Duodenal mucosa (tissue), 2 donors: ENCODE measurements at regions not wholly inside any gene's neighbourhood (a gene's known extent, or its start where the extent isn't known, plus 50 kb on each side); places are given as distances from the start of the nearest gene placed in this dataset.

Experiments
- H3K27ac ChIP-seq: one replicate; pipeline ENCODE4 v1.7.0; 2013; ENCODE audit warnings: low read depth, low read length
- H3K27me3 ChIP-seq, 2 donors: one replicate each; pipeline ENCODE4 v1.7.0; 2013; ENCODE audit warnings: low read length in 2 of 2, control low read depth in 1 of 2; ENCODE audit not compliant: insufficient read depth in 2 of 2, control insufficient read depth in 1 of 2
- H3K36me3 ChIP-seq, 2 donors: one replicate each; pipeline ENCODE4 v1.7.0; 2013; ENCODE audit warnings: low read length in 2 of 2, control low read depth in 1 of 2; ENCODE audit not compliant: insufficient read depth in 2 of 2, control insufficient read depth in 1 of 2
- H3K4me1 ChIP-seq, 2 donors: one replicate each; pipeline ENCODE4 v1.7.0; 2013; ENCODE audit warnings: low read length in 2 of 2, control low read depth in 1 of 2; ENCODE audit not compliant: insufficient read depth in 2 of 2, control insufficient read depth in 1 of 2
- H3K4me3 ChIP-seq, 2 donors: one replicate each; pipeline ENCODE4 v1.7.0; 2013; ENCODE audit warnings: low read length in 2 of 2, low read depth in 1 of 2
- H3K9ac ChIP-seq, 2 donors: one replicate each; pipeline ENCODE4 v1.7.0; 2013; ENCODE audit warnings: low read length in 2 of 2, low read depth in 1 of 2
- H3K9me3 ChIP-seq, 2 donors: one replicate each; pipeline ENCODE4 v1.7.0; 2013; ENCODE audit warnings: low read length in 2 of 2, control low read depth in 1 of 2; ENCODE audit not compliant: control insufficient read depth in 1 of 2

DNA sequence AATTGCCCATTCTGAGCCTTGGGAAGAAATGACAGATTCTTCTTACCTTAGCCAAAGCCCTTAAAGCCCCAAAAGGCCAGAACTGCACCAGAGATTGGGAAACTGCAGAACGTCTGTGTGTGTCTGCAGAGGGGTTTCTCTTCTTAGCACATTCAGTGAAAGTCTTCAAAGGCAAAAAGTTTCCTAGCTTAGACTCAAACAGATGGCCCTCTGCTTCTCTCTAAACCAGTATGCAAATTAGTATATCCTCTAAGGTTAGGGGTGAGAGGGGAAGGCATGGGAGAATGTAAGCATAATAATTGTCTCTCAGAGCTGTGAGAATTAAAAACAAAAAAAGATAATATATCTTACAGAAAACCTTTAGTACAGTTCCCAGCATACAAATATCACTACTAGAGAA is 334.0 kb upstream of the MCTP2 start:
- Histone ChIP-seq H3K4me3 (no peak overlapping the region), H3K9me3 (no peaks in the 10 kb centered on the region), H3K27me3 (no peaks in the 10 kb centered on the region), H3K36me3 (no peaks in the 10 kb centered on the region), H3K9ac (no peak overlapping the region), H3K27ac (no peak overlapping the region), H3K4me1 (no peaks in the 10 kb centered on the region)

DNA sequence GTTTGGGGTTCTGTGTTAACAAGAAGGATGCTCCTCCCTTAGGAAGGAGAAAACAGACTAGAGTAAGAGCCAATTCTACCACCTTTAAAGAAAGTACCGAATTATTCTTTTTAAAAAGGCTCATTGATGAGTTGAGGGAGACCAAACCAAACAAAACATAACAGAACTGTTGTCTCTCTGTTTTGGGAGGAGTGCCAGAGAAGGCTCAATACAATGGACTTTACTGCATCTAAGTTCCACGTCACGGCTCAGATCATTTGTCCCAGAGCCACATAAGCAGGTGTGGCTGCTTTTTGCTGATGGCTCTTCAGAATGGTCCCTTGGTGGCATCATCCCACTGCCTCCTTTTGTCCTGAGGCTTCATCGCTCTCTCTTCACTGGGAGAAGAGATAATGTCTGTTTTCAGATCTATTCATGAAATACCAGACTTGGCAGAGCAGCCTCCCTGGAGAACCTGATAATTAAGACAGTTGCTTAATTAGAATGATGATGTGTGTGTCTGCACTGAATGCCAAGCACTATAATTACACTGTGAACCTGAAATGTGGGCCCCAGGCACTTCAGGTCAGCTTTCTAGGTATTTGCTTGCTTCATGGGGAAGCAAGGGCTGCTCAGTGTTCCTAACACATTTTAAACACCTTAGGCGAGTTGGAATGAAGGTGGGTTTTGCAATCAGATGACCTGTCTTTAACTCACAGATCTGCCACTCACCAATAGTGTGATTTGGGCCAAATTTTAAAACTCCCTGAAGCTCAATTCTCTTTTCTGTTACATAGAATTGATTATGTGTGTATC is 335.2 kb upstream of the MCTP2 start:
- no peaks in the 10 kb centered on the region for H3K4me1 ChIP-seq
- no peak overlapping the region for H3K4me3 ChIP-seq
- H3K9ac ChIP-seq: no peak overlapping the region
- H3K27me3 ChIP-seq: no peaks in the 10 kb centered on the region
- no peak overlapping the region for H3K27ac ChIP-seq
- no peaks in the 10 kb centered on the region for H3K9me3 ChIP-seq
- no peaks in the 10 kb centered on the region for H3K36me3 ChIP-seq

GRCh38 chr15:93894438-93895036 is 336.8 kb upstream of the MCTP2 start:
- no peaks in the 10 kb centered on the region for H3K4me1 ChIP-seq
- H3K27me3 ChIP-seq: no peaks in the 10 kb centered on the region
- H3K36me3 ChIP-seq: no peaks in the 10 kb centered on the region
- no peak overlapping the region for H3K9ac ChIP-seq
- H3K27ac ChIP-seq: no peak overlapping the region
- no peaks in the 10 kb centered on the region for H3K9me3 ChIP-seq
- H3K4me3 ChIP-seq: no peak overlapping the region

- Histone ChIP-seq H3K4me1 (no peaks in the 10 kb centered on the region), H3K27ac (no peak overlapping the region), H3K9ac (no peak overlapping the region), H3K9me3 (no peaks in the 10 kb centered on the region), H3K36me3 (no peaks in the 10 kb centered on the region), H3K27me3 (no peaks in the 10 kb centered on the region), H3K4me3 (no peak overlapping the region)
These were observed 344.2 kb upstream of the MCTP2 start for GRCh38 chr15:93887151-93887550.

GRCh38 chr15:93882779-93883178 is 348.6 kb upstream of the MCTP2 start:
- no peak overlapping the region for H3K9ac ChIP-seq
- H3K9me3 ChIP-seq: no peaks in the 10 kb centered on the region
- H3K27me3 ChIP-seq: no peaks in the 10 kb centered on the region
- H3K27ac ChIP-seq: no peak overlapping the region
- H3K4me3 ChIP-seq: no peak overlapping the region
- H3K4me1 ChIP-seq: no peaks in the 10 kb centered on the region
- H3K36me3 ChIP-seq: no peaks in the 10 kb centered on the region

- H3K4me1 ChIP-seq: no peaks in the 10 kb centered on the region
- no peak overlapping the region for H3K27ac ChIP-seq
These were observed 349.2 kb upstream of the MCTP2 start for GRCh38 chr15:93882141-93882540.

DNA sequence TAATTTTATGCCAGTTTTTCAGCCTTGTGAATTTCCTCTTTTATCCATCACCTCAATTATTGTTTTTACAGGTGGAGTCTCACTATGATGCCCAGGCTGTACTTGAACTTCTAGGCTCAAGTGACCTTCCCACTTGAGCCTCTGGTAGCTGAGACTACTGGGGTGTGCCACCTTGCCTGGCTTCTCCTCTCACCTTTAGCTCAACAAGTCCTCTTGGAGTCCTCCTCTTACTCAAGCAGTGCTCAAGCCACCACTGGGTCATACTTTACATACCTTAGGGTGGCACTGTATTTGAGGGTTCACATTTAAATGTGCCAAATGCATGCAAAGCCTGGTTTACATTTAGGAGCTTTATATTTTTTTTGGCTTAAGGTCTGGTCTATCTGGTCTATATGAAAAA is 350.1 kb upstream of the MCTP2 start:
- Histone ChIP-seq H3K36me3 (no peaks in the 10 kb centered on the region), H3K4me1 (no peaks in the 10 kb centered on the region), H3K9ac (no peak overlapping the region), H3K4me3 (no peak overlapping the region), H3K27ac (no peak overlapping the region), H3K27me3 (no peaks in the 10 kb centered on the region), H3K9me3 (no peaks in the 10 kb centered on the region)

More at GRCh38 chr15:93882141-93882540, 349.2 kb upstream of the MCTP2 start:
- H3K9ac ChIP-seq: no peak overlapping the region
- H3K27me3 ChIP-seq: no peaks in the 10 kb centered on the region
- no peaks in the 10 kb centered on the region for H3K36me3 ChIP-seq
- H3K9me3 ChIP-seq: no peaks in the 10 kb centered on the region
- H3K4me3 ChIP-seq: no peak overlapping the region

DNA sequence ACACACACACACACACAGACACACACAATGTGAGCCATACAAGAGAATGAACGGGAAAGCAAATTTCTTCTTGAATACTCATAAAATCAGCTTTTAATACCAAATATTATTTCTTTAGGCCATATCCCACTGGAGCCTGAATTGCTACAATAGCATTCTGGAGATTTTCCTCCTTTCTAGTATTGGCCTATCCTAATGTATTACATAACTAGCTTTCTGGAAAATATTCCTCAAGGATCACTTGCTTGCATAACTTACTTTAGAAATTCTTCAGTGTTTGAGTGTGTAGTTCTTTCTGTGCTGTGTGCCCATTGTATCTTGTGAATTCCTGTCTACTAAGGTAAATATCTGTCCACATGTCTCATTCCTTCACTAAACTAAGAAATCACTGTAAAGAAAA is 351.0 kb upstream of the MCTP2 start:
- Histone ChIP-seq H3K9ac (no peak overlapping the region), H3K4me3 (no peak overlapping the region), H3K27ac (no peak overlapping the region)

GRCh38 chr15:93870583-93870982 is 360.8 kb upstream of the MCTP2 start:
- H3K4me1 ChIP-seq: no peaks in the 10 kb centered on the region
- H3K27me3 ChIP-seq: no peaks in the 10 kb centered on the region
- H3K9ac ChIP-seq: no peak overlapping the region
- no peak overlapping the region for H3K27ac ChIP-seq
- H3K36me3 ChIP-seq: no peaks in the 10 kb centered on the region
- no peak overlapping the region for H3K4me3 ChIP-seq
- no peaks in the 10 kb centered on the region for H3K9me3 ChIP-seq

More for the DNA sequence above, 351.0 kb upstream of the MCTP2 start:
- Histone ChIP-seq H3K27me3 (no peaks in the 10 kb centered on the region), H3K9me3 (no peaks in the 10 kb centered on the region), H3K4me1 (no peaks in the 10 kb centered on the region), H3K36me3 (no peaks in the 10 kb centered on the region)

- no peak overlapping the region for H3K27ac ChIP-seq
These were observed 364.4 kb upstream of the MCTP2 start for GRCh38 chr15:93866948-93867347.

More at GRCh38 chr15:93866948-93867347, 364.4 kb upstream of the MCTP2 start:
- Histone ChIP-seq H3K36me3 (no peaks in the 10 kb centered on the region), H3K9me3 (no peaks in the 10 kb centered on the region), H3K9ac (no peak overlapping the region), H3K4me1 (no peaks in the 10 kb centered on the region), H3K27me3 (no peaks in the 10 kb centered on the region), H3K4me3 (no peak overlapping the region)
